ENCODE measurements at regions not wholly inside any gene's neighbourhood (a gene's known extent, or its start where the extent isn't known, plus 50 kb on each side); places are given as distances from the start of the nearest gene placed in this dataset.
A peak's percentile ranks its signal among the peaks of the same experiment; 100 is the strongest.

DNA sequence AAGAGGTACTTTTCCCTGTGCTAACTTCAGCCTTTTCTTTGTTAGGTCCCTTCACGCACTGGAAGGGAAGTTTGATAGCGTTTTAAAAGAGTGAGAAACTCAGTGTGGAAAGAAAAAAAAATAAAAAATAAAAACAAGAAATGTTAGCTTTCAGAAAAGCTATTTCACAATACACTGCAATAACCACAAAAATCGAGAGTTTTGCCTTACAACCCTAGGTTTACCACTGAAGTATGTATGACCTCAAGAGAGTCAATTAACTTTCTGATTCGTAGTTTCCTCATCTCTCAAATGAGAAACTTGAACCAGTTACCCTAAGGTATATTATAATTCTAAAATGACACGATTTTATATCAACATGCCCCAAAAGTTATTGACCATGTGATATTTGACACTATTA is 93.9 kb upstream of the JADE1 start:
- H3K9me1 ChIP-seq (ENCODE audit: insufficient read depth, low read length), result no peaks in the 10 kb centered on the region
- H2BK20ac ChIP-seq (ENCODE audit: low read depth, low read length), result no peak overlapping the region
- no peak overlapping the region for H3K56ac ChIP-seq (ENCODE audit: extremely low read depth, insufficient read depth, low read length)
- no peaks in the 10 kb centered on the region for H3K9me3 ChIP-seq (ENCODE audit: control insufficient read depth, insufficient read depth, low read length)
- H3K79me1 ChIP-seq (ENCODE audit: low read depth in 1 of 2, low read length in 2 of 2), result no peaks in the 10 kb centered on the region
- in situ Hi-C loops (cut with MboI; ENCODE audit: low sequenced_read_pairs), result no loop called here
- H4K5ac ChIP-seq (ENCODE audit: low read depth, low read length), result no peak overlapping the region
- no peak for TF ChIP-seq FOS (IDR thresholded peaks at IDR 0.05; ENCODE audit: low read depth, low read length)
- TF ChIP-seq RCOR1 (IDR thresholded peaks at IDR 0.05; ENCODE audit: insufficient replicate concordance, low read length), result no peak
- TF ChIP-seq, protein P1, sequence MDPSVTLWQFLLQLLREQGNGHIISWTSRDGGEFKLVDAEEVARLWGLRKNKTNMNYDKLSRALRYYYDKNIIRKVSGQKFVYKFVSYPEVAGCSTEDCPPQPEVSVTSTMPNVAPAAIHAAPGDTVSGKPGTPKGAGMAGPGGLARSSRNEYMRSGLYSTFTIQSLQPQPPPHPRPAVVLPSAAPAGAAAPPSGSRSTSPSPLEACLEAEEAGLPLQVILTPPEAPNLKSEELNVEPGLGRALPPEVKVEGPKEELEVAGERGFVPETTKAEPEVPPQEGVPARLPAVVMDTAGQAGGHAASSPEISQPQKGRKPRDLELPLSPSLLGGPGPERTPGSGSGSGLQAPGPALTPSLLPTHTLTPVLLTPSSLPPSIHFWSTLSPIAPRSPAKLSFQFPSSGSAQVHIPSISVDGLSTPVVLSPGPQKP (IDR thresholded peaks at IDR 0.05; ENCODE audit: borderline replicate concordance, low read depth, low read length), result no peak
- TF ChIP-seq POLR2A (IDR thresholded peaks at IDR 0.05; ENCODE audit: low read depth, low read length), result no peak
- TF ChIP-seq NFE2L2 (IDR thresholded peaks at IDR 0.05; ENCODE audit: low read depth, low read length), result no peak
- TF ChIP-seq CEBPB (IDR thresholded peaks at IDR 0.05; ENCODE audit: low read depth, low read length), result peak; percentile 95
- no peak for TF ChIP-seq CHD1 (IDR thresholded peaks at IDR 0.05; ENCODE audit: low read depth, low read length)
- H4K91ac ChIP-seq (ENCODE audit: insufficient read depth, low read depth, low read length), result no peak overlapping the region
- H2BK15ac ChIP-seq (ENCODE audit: low read depth, low read length), result no peak overlapping the region
- intact Hi-C loops (cut with micrococcal nuclease), result loop anchor here (5.0 kb wide), 1 partner anchor 123 kb away; no protein-coding TSS in a partner anchor
- no peak overlapping the region for H3K9ac ChIP-seq (ENCODE audit: low read depth, low read length)
- no peak overlapping the region for H2AFZ ChIP-seq (replicated peaks; ENCODE audit: low read length, poor library complexity)
- no peaks in the 10 kb centered on the region for H3K27me3 ChIP-seq (ENCODE audit: control insufficient read depth, insufficient read depth, low read length)
- H2BK120ac ChIP-seq (ENCODE audit: low read depth, low read length), result no peak overlapping the region
- H3K4me1 ChIP-seq (ENCODE audit: control insufficient read depth, insufficient read depth, low read length), result peaks cover 6% of the 10 kb centered on the region
- no peak overlapping the region for H3K4ac ChIP-seq (ENCODE audit: low read depth, low read length)
- no peak overlapping the region for H3K4me3 ChIP-seq (ENCODE audit: insufficient read depth, low read depth, low read length)
- POLR2A ChIA-PET (ENCODE audit: unreplicated experiment), result no interaction called here
- no peak overlapping the region for H3K4me2 ChIP-seq (ENCODE audit: low read depth, low read length)
- no peak overlapping the region for H4K8ac ChIP-seq (ENCODE audit: low read depth in 2 of 2, low read length in 2 of 2)
- H3K36me3 ChIP-seq (ENCODE audit: control insufficient read depth, insufficient read depth, low read length), result no peaks in the 10 kb centered on the region
- no peak overlapping the region for H3K18ac ChIP-seq (ENCODE audit: low read depth, low read length)
- no TSS peak for BruUV-seq (replicated peaks)
- no CpG with 5 or more reads among the region's 5 CpGs for WGBS, 2 experiments (ENCODE audit: extremely low coverage in 2 of 2, insufficient read length in 1 of 2)
- peak; percentile 38; the same call in 1 of the 2 replicates for ATAC-seq (ENCODE audit: low read depth)
- no peak overlapping the region for H2AK5ac ChIP-seq (ENCODE audit: low read depth, low read length)
- H3K27ac ChIP-seq (ENCODE audit: insufficient read depth, low read length), result no peak overlapping the region
- H3K14ac ChIP-seq (replicated peaks; ENCODE audit: low read depth, low read length), result no peak overlapping the region
- peak overlapping the region; percentile 29 for H2BK5ac ChIP-seq (ENCODE audit: low read depth, low read length, poor library complexity, severe bottlenecking)
- CTCF ChIA-PET, result no interaction called here
- no peak overlapping the region for H3K23ac ChIP-seq (ENCODE audit: low read depth, low read length)
- no peak overlapping the region for H2AK9ac ChIP-seq (replicated peaks; ENCODE audit: low read depth, low read length, poor library complexity)
- DNase-seq, result peak; percentile 77
- no peaks in the 10 kb centered on the region for H4K20me1 ChIP-seq (ENCODE audit: insufficient read depth, low read length)
- dilution Hi-C loops (cut with HindIII; ENCODE audit: low sequenced_read_pairs, unreplicated experiment), result no loop called here

Data from IMR-90 (cell line).